ENCODE measurements at regions not wholly inside any gene's neighbourhood (a gene's known extent, or its start where the extent isn't known, plus 50 kb on each side); places are given as distances from the start of the nearest gene placed in this dataset.
"Not testable (repeated sequence)": the region's sequence is repeated elsewhere in the genome, so short reads cannot be mapped to it uniquely, and the experiment has no call there.

GRCh38 chr2:221753401-221753800 lies 181.3 kb upstream of the EPHA4 start:
- no peak for DNase-seq

GRCh38 chr2:221752781-221753180 lies 180.7 kb upstream of the EPHA4 start:
- no peak for DNase-seq

- no peak for DNase-seq
These were observed 178.2 kb upstream of the EPHA4 start for GRCh38 chr2:221750316-221750715.

GRCh38 chr2:221747289-221747972 lies 175.3 kb upstream of the EPHA4 start:
- no peak for DNase-seq

- no peak for DNase-seq
These were observed 169.6 kb upstream of the EPHA4 start for GRCh38 chr2:221741496-221742211.

- DNase-seq: no peak
These were observed 159.5 kb upstream of the EPHA4 start for GRCh38 chr2:221731432-221732145.

- no peak for DNase-seq
These were observed 154.9 kb upstream of the EPHA4 start for GRCh38 chr2:221726894-221727513.

GRCh38 chr2:221724631-221725203 lies 152.6 kb upstream of the EPHA4 start:
- no peak for DNase-seq

GRCh38 chr2:221724117-221724516 lies 152.0 kb upstream of the EPHA4 start:
- not testable (repeated sequence) for DNase-seq

- DNase-seq: peak in 1 of 2 experiments; percentile 20
These were observed 144.6 kb upstream of the EPHA4 start for GRCh38 chr2:221716426-221717303.

- DNase-seq: peak in 1 of 2 experiments; percentile 8
These were observed 143.6 kb upstream of the EPHA4 start for GRCh38 chr2:221715523-221716247.

- no peak for DNase-seq
These were observed 138.6 kb upstream of the EPHA4 start for GRCh38 chr2:221710744-221711143.

- no peak for DNase-seq
These were observed 136.8 kb upstream of the EPHA4 start for GRCh38 chr2:221708902-221709301.

- DNase-seq: no peak
These were observed 133.2 kb upstream of the EPHA4 start for GRCh38 chr2:221705185-221705877.

GRCh38 chr2:221704442-221704841 lies 132.3 kb upstream of the EPHA4 start:
- no peak for DNase-seq

- no peak for DNase-seq
These were observed 121.3 kb upstream of the EPHA4 start for GRCh38 chr2:221693365-221693764.

- DNase-seq: no peak
These were observed 119.5 kb upstream of the EPHA4 start for GRCh38 chr2:221691571-221691970.

- DNase-seq: no peak
These were observed 117.0 kb upstream of the EPHA4 start for GRCh38 chr2:221689140-221689539.

- DNase-seq: no peak
These were observed 108.4 kb upstream of the EPHA4 start for GRCh38 chr2:221680548-221680947.

GRCh38 chr2:221677688-221678087 lies 105.6 kb upstream of the EPHA4 start:
- no peak for DNase-seq
